Mesenteric fat pad (tissue), 1 donor: ENCODE measurements at regions not wholly inside any gene's neighbourhood (a gene's known extent, or its start where the extent isn't known, plus 50 kb on each side); places are given as distances from the start of the nearest gene placed in this dataset.
"Not testable (repeated sequence)": the region's sequence is repeated elsewhere in the genome, so short reads cannot be mapped to it uniquely, and the experiment has no call there.

ENCODE experiments used
- DNase-seq: peaks from one replicate; pipeline ENCODE4 v3.0.0-alpha.2; 2020; ENCODE audit warnings: low spot score
- donor health status: DM: yes; HTN: yes; CAD: no.

- DNase-seq, result not testable (repeated sequence)
These were observed 1877.1 kb upstream of the C9orf72 start for GRCh38 chr9:29450343-29450875.

- no peak for DNase-seq
These were observed 1883.7 kb upstream of the C9orf72 start for GRCh38 chr9:29456940-29457339.

- no peak for DNase-seq
These were observed 1902.2 kb upstream of the C9orf72 start for GRCh38 chr9:29475471-29475870.

GRCh38 chr9:29511680-29512079 is 1938.4 kb upstream of the C9orf72 start:
- no peak for DNase-seq

- peak; percentile 72 for DNase-seq
These were observed 1941.1 kb upstream of the C9orf72 start for GRCh38 chr9:29514336-29514735.

- no peak for DNase-seq
These were observed 1941.6 kb upstream of the C9orf72 start for GRCh38 chr9:29514862-29515261.

- DNase-seq, result no peak
These were observed 1975.2 kb upstream of the C9orf72 start for GRCh38 chr9:29548436-29548835.

GRCh38 chr9:29555502-29555901 is 1982.2 kb upstream of the C9orf72 start:
- DNase-seq, result no peak

GRCh38 chr9:29556317-29556716 is 1983.0 kb upstream of the C9orf72 start:
- DNase-seq, result no peak

GRCh38 chr9:29556746-29557145 is 1983.5 kb upstream of the C9orf72 start:
- DNase-seq, result no peak

GRCh38 chr9:29564564-29564963 is 1991.3 kb upstream of the C9orf72 start:
- DNase-seq, result no peak

- no peak for DNase-seq
These were observed 2001.9 kb upstream of the C9orf72 start for GRCh38 chr9:29575219-29575618.

- no peak for DNase-seq
These were observed 2015.1 kb upstream of the C9orf72 start for GRCh38 chr9:29588361-29588760.

GRCh38 chr9:29609282-29609681 is 2036.0 kb upstream of the C9orf72 start:
- DNase-seq, result no peak

GRCh38 chr9:29613773-29614172 is 2040.5 kb upstream of the C9orf72 start:
- DNase-seq, result no peak

GRCh38 chr9:29616844-29617243 is 2043.6 kb upstream of the C9orf72 start:
- DNase-seq, result no peak

GRCh38 chr9:29625292-29625731 is 2052.0 kb upstream of the C9orf72 start:
- no peak for DNase-seq

GRCh38 chr9:29625931-29626330 is 2052.7 kb upstream of the C9orf72 start:
- no peak for DNase-seq

- DNase-seq, result not testable (repeated sequence)
These were observed 2055.6 kb upstream of the C9orf72 start for GRCh38 chr9:29628856-29629255.

GRCh38 chr9:29637471-29638237 is 2064.4 kb upstream of the C9orf72 start:
- DNase-seq, result no peak

GRCh38 chr9:29640507-29640906 is 2067.2 kb upstream of the C9orf72 start:
- DNase-seq, result no peak

GRCh38 chr9:29644514-29644913 is 2071.2 kb upstream of the C9orf72 start:
- DNase-seq, result no peak

GRCh38 chr9:29647451-29647850 is 2074.2 kb upstream of the C9orf72 start:
- no peak for DNase-seq
